Activated CD4-positive, alpha-beta T cell treated with anti-CD3 and anti-CD28 coated beads, Interleukin-10, Interleukin-2, amounts not matched to agents 100 ng/mL and 50 ng/mL, durations not matched to agents 16 hours and 8 hours (primary cell): ENCODE measurements at regions not wholly inside any gene's neighbourhood (a gene's known extent, or its start where the extent isn't known, plus 50 kb on each side); places are given as distances from the start of the nearest gene placed in this dataset.
"Not testable (repeated sequence)": the region's sequence is repeated elsewhere in the genome, so short reads cannot be mapped to it uniquely, and the experiment has no call there.

Experiments used
- DNase-seq: peaks from one replicate; pipeline ENCODE4 v3.0.0-alpha.2; 2020

DNA sequence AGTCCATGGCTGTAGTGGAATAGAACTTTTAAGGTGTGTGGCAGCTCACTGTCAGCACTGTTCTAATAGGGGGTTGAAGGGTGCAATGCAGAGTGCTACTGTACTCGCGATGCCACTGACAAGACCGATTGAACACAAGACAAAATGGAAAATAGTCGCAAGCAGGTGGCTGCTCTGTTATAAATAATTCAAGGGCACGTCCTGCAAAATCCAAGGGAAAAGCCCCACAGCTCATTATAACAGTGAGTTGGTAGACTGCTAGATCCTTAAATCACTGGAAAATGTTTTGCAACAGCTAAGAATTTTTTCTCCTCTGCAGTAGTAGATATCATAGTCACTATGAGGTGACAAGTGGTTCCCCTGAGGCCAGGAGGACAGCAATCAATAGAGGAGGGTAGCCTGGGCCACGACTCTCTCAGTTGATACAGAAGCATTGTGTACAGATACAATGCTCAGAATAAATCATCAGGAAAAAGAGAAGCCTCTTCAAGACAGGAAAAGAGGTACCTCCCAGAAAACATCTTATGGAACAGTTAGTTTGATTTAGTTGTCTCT, 926.3 kb downstream of the TLE4 start:
- no peak for DNase-seq

DNA sequence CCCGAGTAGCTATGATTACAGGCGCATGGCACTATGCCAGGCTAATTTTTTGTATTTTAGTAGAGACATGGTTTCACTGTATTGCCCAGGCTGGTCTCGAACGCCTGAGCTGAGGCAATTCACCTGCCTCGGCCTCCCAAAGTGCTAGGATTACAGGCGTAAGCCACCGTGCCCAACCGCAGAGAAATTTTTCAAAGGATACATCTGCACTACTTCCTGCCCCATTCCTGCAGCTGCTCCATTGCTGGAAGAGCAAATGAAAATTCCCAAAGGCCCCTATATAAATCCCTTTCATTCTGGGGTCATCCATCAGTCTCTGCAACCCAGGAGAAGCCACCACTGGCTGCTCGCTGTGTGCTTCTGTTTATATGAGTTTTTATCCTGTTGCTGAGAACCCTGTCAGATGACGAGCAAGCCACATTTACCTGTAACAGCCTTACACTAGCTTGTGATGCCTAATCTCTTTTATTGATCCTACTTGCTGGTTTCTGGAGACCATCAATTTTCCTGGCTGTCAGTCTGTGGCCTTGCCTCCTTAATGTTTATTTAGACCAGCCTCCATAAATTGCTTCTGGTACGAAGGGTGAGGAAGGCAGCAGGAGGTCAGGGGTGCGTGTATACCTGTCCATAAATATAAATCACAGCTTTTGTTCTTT, 925.3 kb downstream of the TLE4 start:
- DNase-seq: no peak

DNA sequence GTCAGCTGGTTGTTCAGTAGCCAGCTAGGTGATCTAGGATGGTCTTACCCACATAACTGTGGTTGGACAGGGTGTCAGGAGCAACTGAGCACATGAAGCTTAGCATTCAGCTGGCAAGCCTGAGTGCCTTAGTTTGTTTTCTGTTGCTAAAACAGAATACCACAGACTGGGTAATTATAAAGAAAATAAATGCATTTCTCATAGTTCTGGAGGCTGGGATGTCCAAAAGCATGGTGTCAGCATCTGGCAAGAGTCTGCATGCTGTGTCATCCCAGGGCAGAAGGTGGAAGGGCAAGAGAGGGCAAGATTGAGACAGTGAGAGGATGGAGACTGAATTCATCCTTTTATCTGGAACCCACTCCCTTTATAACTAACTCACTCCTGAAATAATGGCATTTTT, 921.5 kb downstream of the TLE4 start:
- DNase-seq: no peak

DNA sequence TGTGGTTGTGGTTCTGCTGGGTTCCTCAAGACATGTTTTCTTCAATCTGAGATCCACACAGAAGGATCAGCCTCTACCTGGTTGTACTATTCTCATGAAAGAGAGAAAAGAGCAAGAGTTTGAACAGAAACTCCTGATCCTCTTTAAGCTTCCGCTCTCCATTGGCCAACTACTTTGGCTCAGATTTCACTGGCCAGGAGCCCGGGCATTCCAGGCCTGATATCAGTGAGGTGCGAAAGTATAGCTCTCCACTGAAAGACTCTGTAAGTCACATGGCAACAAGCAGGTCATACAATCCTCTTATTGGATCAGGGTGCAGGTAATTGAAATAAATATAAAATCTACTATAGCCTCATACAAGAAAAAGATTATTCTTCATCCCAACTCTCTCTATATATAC, 920.5 kb downstream of the TLE4 start:
- no peak for DNase-seq

DNA sequence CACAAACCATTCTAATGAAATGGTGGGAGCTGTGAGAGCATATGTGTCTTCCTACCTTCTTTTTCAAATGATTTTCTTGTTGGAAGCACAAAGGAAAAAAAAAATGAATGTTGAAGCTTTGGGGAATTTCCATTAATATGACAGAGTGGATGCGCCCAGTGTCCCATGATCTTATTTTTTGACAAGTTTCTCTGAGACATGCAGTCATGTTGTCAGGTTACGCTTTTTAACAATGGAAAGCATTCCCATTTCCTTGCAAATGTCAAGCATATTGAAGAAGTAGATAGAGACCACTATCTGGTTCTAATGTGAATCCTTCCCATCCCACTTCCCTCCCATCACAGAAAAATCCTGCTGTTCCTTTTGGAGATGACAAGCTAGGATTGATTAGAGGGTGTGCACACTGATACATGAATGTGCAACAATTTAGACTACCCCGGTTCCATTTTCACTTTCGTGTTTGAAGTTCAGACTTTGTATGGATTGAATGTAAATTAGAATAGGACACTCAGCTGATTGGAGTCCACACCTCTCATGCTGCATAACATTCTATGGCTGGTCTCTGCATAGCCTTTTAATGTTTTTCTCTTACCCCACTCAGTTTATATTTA, 919.4 kb downstream of the TLE4 start:
- DNase-seq: no peak

DNA sequence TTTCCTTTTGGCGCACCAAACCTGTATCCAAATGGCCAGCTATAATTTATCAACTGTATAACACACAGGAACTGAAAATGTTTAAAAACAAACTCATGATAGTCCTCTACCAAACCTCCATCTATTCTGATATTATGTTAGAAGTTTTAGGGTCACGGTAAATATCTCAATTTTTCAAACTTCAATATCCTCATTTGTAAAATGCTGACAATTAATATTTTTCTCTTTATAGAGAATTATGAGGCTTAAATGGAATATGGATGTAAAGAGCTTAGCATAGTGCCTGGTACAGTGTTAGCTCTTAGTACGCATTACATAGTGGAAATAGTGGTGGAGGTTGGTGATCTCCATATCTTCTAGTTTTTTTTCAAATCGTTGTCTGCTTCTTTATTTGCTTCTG, 917.6 kb downstream of the TLE4 start:
- DNase-seq: no peak

DNA sequence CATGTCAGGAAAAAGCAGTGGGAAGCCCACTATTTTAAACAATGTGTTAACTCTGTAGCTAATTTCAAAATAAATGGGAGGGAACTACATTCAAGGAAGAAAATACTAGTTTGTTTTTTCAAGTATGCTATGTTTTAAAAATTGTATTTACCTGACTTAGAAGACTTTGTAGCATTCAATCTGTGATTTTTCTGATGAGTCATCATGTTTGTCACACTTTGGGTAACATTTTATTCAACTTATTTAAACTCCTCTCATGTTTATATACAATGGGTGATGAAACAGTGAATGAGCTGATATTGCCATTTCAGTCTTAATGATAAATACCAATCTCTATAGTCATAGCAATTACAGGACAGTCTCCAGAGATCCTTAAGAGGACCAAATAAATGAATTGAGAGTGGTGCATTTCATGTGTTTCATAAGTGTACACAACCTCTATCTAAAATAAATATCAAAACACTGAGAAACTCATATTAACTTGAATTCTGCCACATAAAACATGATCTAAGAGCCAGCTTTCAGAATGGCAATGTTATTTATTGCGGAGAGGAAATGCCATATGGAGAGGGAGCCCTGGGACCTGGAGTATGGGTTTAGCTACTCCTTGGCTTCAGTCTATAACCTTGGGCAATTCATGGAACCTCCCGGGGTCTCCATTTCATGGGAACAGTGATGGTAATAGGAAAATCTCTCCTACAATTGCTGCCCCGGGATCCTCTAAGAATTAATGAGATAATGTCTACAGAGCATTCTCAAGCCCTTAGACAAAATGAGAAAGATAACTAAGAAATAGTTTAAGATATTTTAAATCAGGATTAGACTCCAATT, 913.9 kb downstream of the TLE4 start:
- no peak for DNase-seq

DNA sequence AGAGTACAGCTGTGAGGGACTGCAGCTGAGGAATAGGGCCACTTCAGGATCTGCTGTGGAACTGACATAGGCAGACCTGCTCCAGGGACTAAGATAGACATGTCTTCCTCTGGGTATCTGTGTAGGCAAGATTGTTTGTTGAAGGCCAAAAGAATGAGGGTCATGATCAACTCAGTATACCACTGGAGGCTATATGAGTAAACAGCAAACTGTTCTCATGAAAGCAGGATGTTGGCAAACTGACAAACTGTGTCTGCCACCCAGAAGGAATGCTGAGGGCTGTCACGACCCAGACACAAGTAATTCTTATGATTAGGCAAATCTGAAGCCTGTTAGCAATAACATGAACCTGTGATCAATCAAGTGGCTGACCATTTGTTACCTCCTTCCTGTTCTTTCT, 910.5 kb downstream of the TLE4 start:
- DNase-seq: not testable (repeated sequence)

DNA sequence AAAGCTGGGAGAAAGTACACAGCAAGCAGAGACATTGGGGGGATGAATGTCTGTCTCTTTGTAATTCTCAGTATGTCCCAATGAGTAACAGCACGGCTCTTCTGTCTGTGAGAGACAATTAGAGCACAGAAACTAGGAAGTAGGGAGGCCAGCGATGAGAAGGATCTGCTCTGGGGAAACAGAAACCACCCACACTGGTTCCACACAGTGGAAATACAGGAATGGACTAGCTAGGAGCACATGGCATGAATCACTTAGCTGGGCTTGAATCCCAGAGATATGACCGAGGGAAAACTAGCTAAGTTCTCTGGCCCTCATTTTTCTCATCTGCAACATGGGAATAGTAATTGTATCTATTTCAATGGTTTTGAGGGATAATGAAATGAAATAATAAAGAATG, 895.9 kb downstream of the TLE4 start:
- DNase-seq: no peak

DNA sequence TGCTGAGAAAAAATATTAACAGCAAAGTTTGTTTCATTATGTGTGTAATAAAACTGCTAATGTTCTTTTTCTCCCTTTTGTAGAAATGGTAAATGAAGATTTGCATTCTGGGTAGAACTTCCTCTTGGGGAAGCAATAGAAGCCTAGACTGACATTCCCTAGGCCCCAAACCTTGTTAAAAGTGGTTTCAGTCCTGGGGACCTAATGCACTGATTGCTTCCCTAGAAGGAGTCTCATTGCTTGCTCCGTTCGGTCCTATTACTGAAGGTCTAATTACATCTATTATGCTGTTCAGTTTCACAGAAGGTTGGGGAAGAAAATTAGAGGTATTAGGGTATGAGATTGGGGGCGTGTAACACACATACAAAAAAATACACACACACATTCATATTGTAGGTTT, 893.8 kb downstream of the TLE4 start:
- no peak for DNase-seq

DNA sequence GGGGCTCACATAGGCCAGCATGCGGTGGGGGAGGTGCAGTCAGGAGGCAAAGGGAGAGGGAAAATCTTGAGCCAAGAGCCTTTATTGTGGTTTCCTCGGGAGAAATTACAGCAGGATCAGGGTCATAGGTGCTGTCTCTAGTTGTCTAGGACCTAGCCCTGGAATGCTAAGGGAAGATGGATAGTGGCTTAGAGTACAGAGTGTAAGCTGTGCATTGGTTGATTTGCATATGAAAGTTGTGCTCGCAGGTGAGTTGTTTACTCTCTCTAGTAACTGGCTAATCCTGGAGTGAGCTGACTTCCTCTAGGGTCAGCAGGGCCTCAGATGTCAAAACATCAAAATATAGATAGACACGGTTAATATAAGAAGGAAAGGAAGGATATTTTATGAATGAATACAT, 877.7 kb downstream of the TLE4 start:
- DNase-seq: no peak

DNA sequence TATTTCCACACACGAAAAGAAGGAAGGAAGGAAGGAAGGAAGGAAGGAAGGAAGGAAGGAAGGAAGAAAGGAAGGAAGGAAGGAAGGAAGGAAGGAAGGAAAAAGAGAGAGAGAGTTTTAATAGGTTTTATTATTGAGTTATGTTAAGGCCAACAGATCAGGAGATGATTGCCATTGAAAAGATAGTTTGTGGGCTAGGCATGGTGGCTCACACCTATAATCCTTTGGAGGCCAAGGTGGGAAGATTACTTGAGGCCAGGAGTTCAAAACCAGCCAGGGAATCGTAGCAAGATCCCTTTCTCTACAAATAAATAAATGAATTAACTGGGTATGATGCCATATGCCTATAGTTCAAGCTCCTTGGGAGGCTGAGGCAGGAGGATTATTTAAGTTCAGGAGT, 877.2 kb downstream of the TLE4 start:
- no peak for DNase-seq

DNA sequence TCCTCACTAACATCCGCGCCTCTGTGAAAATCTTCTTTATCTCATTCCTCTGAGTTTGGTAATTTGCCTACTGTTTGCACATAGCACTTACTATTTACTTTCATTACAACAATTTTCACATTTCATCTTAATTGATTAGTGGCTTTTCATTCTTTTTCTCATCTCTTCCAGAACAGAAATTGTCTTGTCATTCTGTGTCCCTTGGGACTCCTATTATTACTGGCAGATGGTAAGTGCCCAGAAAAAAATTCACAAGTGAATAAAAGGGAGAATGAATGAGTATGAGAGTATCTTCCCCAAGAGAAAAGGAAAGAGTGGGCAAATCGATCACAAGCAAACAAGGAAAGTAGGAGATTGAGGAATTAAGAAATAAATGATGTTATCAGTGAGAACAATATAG, 876.1 kb downstream of the TLE4 start:
- no peak for DNase-seq

DNA sequence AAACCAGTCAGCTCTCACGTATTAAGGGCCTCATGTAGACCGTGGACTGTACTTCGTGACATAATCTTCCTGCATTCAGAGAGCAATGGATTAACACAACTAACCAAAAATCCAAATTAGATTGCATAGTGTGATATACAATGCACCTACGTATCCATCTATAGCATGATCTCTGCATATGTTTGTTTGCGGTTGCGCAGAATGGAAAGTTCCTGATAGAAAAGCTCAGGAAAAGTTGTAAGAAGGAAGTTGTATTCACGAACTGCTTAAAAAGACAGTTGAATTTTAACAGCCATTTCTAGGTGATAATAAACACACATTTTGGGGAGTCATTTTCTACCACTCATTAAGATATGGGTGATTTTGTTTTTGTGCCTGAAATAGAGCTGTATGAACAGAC, 869.0 kb downstream of the TLE4 start:
- no peak for DNase-seq

DNA sequence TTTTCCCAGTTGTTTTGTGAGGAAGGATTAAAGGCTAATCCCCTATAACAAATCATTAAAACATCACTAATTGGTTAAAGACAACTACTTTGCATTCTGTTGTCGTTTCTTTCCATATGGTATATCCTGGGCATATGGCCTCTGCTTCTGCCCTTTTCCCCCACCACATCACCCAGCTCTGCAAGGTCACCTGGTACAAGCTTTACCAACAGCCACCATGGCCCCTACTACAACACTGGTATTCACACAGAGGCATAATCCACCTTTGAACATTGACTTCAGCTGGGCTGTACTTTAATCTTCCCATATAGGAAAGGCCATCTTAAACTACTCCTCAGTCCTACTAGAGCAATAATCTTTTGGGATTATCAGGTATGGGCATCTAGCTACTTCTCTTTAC, 866.1 kb downstream of the TLE4 start:
- no peak for DNase-seq

DNA sequence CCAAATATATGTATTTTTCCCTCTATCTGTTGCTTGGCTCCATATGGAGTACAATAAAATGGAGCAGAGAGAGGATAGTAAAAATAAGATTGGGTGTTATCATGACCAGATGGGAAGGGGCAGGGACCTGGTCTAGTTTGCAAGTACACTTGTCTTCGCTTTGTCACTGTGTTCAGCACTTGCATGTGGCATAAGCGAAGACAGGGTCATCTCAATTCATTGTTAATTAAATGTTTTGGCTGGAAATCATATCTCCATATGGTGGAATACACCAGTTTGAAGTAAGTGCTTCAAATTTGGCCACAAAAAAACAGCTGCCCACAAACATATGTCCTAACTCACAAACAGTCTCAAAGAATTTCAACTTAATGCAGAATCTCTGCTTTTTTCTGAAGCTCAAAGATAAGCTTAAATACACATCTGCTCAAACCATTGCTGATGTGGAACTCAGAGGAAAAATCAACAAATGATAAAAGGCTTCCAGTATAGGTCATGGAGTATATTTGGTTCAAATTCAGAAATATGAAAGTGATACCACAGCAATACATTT, 865.4 kb downstream of the TLE4 start:
- no peak for DNase-seq

DNA sequence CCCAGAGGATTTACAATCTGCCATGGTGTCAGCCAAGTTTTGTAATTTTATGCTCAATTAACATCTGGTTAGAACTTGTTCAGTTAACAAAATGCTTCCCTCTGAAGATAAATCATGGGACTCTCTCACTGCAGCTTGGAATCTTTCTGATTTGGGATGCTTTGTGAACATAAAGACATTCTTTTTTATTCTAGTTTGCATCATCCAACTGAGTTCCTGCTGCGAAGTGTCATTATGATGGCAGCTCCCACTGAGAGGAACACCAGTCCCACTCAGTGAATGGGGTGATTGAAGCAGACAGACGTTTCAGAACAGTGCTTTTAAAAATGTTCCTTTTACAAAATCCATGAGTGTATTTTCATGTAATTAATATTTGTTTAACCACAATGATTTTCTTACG, 863.8 kb downstream of the TLE4 start:
- no peak for DNase-seq

DNA sequence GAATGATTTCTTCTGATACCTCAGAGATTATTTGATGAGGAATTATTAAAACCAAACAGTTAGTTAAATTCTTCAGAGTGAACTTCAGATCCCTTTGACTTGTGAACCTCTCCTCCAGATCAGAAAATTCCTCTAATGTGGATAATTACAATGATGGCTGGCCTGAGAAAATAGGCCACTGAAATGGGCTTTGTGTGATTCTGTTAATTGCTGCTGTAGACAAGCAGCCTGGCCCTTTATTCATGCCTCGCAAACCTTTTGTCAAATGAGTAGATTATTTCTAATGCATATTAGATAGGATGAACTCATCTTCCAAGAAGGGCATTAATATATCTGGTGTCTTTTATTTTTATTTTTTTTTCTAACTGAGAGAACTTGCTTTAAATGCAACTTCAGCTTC, 855.2 kb downstream of the TLE4 start:
- no peak for DNase-seq

DNA sequence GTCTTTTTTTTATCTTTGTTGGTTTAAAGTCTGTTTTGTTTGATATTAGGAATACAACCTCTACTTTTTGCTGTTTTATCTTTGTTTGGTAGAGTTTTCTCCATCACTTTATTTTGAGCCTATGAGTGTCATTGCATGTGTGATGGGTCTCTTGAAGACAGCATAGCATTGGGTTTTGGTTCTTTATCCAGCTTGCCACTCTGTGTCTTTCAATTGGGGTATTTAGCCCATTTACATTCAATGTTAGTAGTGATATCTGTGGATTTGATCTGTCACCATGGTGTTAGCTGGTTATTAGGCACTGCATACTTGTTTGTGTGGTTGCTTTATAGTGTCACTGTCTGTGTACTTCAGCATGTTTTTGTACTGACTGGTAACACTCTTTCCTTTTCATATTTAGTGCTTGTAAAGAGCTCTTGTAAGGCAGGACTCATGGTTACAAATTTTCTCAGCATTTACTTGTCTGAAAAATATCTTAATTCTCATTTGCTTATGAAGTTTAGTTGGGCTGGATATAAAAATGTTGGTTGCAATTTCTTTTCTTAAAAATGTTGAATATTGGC, 845.5 kb downstream of the TLE4 start:
- no peak for DNase-seq

DNA sequence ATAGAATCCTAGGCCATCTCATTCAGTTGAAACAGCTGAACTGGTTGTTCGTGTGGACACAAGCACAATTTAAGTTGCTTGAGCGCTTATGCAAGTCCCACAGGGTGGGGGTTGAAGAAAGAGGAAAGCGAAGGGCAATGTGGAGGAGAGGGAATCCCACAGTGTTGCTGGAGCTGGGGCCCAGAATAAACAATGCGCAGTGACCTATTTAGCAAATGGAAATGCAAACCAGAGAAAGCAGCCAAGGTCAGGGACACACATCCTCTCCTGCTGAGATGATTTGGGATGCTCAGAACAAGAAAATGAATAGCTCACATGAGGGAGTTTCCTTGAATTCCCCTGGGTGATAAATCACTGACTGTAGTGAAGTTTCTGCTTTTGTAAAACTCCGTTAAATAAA, 838.3 kb downstream of the TLE4 start:
- DNase-seq: no peak

DNA sequence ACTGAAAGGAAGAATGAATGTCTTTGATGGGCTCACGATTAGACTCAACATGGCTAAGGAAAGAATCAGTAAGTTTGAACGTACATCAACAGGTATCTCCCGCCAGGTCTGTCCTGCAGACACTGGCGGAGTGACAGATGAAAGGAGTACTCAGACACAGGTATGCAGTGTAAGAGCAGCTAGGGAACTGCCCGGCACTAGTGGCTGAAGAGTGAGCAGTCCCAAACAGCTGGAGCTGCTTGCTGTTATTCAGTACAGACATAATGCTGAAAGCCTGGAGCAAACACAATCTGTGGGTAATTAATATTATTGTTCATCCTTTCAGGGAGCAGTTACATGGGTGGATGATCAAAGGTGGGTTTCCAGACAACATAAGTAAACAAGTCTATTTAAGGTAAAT, 835.5 kb downstream of the TLE4 start:
- DNase-seq: no peak

DNA sequence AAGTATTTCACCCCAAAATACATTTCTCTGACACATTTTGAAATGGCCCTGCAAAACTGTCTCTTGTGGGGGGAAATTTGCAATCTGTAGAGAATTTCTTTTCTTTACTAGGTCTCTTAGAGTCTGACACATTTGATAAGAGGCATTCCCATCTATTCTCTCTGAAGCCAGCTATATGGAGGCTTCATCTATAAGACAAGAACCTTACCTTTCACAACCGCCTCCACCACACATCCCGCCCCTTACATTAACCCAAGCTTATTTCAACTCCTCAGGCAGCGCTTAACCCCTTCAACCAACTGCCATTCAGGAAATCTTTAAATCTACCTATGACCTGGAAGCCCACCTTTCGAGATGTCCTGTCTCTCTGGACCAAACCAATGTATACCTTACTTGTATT, 829.5 kb downstream of the TLE4 start:
- no peak for DNase-seq

DNA sequence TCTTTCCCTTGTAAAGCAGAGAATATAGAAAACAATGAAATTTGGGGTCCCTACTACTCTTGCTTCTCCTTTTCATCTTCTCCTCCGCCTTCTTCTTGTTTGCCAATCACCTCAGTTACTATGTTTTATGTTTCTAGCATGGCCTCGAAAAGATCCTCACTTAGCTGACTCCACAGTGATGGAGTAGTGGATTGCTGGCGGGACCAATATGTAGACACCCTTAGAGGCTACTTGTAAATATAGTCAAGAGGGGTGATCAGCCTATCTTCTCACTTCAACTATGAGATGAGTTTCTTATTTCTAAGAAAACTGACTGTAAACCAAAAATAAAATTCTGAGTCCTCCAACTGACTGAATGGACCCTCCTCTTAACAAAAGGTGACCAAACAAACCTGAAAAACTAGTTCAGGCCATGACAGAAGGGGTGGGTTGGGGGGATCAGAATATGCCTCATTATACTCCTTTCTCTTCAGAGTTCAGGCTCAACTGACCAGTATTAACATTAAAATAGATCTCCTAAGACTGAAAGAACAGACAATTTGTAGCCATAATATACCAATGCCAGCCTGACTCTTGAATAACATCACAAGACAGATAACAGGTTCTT, 829.0 kb downstream of the TLE4 start:
- DNase-seq: no peak
